Medulla oblongata (tissue), 1 donor: ENCODE measurements at regions not wholly inside any gene's neighbourhood (a gene's known extent, or its start where the extent isn't known, plus 50 kb on each side); places are given as distances from the start of the nearest gene placed in this dataset.
A peak's percentile ranks its signal among the peaks of the same experiment; 100 is the strongest.

Source experiments
- DNase-seq: peaks from one replicate; pipeline ENCODE4 v3.0.0-alpha.2; 2015; ENCODE audit errors: extremely low spot score

DNA sequence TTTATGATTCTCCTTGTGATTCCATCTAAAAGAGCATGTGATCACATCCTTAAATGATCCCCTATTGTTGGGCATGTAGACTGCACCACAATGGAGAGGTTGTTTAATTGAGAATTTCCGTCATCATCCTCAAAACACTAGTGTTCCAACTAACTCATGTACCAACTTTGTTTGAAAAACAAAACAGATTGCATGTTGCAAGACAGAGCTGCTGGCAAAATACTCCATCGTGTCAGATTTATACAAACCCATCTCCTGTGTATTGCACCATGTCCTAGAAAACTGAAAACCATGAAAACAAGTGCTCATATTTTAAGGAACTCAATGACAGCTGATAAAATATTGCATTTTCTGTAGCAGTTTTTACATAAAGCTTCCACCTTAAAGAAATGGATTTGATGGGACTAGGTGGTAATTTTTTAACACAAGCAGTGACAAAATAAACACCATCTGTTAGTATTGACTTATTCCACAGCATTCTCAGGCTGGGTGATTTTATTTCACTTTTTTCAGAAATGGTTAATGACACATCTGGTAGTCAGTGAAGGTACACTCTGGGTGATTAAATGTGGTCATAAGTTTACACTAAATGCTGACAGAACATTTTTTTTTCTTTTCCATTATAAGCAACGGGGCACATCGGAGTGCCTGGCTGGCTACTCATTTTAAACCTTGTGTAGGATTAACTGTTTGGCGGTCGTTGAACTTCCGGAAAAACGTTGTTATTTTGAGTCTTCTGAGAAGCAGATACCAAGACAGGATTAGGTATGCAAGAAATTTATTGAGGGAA lies 602.9 kb upstream of the WWC1 start:
- DNase-seq: no peak

DNA sequence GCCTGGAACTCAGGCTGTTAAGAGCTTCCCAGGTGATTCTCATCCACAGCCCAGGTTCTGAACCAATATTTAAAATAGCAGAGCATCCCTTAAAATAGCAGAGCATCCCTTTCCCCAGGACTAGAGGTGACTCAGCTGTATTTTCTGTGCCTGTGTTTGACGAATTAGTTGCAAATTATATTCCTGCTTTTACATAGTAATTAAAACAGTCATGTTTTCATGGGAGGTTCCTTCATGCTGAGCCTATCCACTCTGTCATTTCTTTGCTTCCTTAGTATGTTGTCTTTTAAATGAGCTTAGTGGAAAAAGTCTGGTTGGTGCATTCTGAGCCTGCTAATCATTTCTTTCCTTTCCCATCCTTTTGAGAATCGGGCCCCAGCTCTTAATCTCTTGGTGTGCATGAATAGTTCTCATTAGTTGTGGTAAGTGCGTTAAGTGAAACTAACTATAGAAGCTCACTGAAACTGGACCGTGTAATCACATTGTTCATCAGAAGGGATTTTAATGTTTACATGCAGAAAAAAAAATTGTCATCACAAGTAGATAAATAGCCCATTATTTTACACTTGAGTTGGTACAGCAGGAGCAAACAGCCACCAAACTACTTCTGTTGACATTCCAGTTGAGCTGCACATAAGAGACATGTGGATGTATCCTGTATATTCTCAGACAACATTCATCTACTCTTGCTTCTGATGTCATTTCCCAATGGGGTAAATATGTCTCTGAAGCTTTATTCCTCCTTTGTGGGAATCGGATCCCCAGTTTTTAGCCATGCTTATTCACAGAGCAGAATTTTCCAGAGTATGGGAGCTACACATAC lies 596.9 kb upstream of the WWC1 start:
- no peak for DNase-seq

DNA sequence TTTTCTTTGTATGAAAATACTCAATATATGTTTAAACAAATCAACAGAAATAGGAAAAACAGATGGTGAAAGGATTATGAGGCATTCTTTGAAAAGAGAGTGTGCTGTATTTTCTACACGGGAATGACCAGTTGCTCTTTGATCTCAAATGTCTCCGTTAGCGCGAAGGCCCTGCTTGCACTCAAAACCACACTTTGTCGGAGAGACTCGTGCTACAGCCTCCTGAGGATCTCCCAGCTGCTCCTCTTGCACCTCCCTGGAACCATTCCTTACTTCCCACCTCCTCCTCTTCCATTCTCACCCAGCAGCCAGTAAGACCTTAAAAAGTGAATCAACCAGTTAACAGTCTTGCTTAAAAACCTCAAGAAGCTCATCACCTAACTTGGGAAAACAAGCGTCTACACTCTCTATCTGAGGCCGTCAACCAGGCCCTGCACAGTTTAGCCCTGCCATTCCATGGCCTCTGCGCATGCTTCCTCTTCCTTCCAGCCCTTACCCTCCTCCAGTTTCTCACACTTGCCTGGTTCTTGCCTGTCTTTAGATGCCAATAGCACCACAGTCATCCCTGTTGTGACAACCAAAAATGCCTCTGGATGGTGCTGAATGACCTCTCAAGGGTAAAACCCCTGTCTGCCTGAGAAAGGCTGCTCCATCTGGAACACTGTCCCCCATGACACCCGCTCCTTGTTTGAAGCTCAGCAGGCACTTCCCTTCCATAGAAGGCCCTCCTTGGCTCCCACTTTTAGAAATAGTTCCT lies 594.7 kb upstream of the WWC1 start:
- DNase-seq: no peak

DNA sequence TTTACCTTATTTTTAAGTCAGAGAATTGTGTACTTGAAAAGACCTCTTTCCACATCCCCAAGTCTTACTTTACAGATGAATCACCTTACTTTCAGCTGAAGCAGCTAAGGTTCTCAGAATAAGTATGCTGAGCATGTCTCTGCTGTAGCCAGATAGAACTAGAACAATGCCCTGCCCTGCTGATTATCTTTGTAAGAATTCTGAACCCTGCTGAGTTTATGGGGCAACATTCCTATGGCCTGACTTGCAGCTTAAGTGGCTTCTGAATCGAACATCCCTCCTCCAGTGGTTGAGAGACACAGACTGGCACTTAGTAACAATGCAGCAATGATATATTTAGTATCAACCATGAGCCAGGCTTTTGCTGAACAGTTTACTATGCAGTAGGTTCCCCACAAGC lies 592.0 kb upstream of the WWC1 start:
- DNase-seq: peak; percentile 4

DNA sequence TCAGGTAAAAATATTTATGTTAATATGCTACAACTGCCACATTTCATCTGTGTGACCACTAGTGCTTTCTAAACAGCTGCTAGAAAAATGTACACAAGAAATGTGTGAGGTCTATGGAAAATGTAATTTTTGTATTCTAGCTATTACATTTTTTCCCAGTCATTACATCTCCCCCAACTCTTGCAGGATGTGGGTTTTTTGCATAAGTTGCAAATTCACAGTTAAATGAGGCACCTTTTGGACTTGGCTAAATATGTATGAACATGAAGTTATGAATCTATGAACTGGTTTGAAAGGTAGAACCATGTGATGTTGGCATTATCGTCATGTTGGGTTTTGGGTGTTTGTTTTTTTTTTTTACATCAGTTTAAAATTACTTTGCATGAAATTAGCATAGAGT lies 590.4 kb upstream of the WWC1 start:
- no peak for DNase-seq

DNA sequence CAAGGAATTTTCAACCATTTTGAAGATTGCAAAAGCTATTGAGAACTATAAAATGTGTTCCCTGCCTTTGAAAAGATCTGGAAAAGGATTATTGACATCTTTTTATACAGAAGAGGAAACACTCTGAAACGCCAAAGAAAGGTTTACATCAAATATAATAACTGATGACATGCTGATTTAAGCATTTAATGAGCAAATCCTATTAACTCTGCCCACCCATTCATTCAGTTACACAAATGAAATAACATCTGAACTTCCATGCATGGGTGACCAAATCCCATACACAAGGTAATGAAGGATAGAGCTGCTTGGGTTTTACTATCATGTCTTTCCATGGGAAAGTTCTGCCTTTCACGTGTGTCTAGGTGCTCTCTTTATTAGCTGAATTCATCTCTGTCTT lies 589.4 kb upstream of the WWC1 start:
- no peak for DNase-seq

DNA sequence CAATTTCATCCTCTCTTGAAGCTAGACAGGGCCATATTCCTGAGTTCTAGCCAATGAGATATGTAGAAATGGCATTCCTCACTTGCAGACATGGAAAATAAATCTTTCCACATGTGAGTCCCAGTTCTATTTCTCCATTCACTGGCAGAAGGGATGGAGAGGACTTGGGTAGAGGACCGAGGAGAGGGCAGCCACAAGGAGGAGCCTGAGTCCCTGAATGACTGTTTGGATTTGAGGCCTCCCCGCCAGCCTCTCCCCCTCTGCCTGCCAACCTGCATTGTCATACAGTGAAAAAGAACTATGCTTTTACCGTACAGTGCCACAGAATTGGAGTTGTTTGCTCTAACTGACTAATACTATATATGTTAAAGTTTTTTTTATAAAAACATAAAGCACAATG lies 583.0 kb upstream of the WWC1 start:
- no peak for DNase-seq

DNA sequence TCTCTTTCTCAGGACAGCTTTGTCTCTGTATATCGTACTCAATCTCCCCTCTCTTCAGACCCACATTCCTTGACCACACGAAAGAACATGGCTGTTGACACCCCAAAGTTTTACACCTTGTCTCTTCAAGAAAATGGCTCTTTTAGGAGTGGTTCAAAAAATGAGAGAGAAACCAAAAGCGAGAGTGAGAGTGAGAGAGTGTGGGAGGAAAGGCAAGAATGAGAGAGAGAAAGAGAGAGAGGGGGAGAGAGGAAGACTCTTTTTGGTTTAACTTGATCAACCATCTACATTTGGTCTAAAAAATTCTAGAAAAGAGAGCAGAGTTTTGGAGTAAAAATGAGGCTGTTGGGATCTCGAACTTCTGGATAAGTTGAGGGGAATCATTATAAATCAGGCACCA lies 581.8 kb upstream of the WWC1 start:
- DNase-seq: no peak

DNA sequence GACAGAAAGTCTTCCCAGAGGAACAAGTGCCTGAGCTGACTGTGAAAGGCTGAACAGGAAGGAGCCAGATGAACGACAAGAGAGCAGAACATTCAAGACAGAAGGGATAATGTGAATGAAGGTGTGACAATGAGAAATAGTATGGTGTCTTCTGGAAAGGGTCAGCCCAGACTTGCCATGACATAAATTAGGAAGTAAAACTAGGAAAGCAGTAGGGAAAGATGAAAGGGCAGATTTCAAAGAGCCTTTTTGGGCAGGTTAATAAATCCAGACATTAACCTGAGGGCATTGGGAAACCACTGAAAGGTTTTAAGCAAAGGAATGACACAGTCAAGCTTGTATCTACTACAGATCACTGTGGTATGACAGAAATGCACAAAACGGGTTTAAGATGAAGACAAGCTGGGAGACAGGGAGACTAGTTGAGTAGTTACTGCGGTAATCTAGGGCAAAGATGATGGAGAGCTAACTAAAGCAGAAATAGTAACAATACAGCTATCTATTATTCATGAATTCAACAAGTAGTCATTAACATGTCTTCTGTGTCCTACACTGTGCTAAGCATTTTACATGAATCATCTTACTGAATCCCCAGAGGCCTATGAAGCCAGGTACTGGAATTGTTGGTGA lies 580.9 kb upstream of the WWC1 start:
- no peak for DNase-seq

DNA sequence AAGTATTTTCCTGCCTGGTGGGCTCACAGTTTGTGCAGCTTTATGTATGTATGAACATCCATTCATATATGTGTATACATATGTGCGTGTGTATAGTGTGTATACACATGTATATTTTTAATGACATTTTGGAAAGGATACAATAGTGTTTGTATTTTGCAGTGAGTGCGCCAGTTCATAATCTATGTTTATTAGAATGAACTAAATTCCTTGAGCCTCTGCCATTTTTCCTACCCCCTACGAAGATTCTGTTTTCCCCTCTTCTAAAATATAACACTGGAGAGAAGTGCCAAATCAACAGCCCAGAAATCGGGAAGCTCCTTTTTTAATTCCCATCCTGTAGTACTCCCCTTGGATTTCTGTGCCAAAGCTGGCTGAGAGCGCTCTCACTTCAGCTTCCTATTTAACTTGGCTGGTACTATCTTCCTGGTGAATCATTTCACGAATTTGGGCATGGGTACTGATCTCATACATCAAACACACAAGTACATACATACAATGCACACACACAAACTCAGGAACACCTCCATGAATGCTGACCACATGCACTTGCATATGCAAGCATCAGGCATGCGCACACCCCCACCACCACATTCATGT lies 578.4 kb upstream of the WWC1 start:
- no peak for DNase-seq

DNA sequence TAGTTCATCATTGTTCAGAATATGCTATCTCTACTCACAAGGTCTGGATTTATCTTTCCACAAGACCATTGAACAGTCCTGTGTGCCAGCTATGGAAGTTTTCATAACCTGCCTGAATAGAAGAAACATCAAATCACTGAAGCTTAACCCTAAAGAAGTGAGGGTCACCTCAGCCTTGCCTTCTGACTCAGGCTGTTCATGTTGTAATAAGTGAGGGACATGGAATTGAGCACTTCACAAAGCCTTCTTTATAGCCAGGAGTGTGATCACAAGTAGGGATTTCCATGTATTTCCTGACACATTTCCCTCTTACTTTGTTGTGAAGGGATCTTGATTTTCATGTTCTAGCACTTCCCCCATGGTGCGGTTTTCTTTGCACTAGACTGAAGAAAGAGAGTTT lies 577.5 kb upstream of the WWC1 start:
- DNase-seq: no peak

DNA sequence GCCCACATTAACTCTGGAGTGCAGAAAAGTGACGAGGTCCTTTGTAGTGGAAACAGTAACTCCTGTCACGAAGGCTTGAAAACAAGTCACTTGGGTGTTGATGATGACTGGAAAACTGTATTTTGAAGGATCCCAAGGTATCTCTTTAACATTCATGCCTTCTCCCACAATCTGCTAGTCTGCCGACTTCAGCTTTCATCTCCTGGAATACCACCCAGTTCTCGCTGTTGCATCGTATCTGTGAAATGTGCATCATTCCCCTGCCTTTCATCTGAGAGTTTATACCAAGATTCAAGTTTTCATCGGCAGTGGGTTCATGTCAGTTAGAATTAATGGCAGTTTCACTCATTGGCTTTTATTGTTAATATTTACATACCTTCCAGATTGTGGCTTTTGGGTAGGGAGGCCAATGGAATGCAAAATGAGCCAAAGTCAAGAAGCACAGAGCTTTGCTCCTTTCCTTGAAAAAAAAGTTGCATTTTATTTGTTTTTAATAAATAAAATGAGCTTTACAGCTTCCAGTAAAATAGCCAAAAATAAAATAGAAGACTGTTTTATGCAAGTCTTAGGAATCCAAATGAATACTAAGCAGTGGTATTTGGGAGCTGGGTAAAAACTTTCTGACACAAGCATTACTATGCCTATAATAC lies 575.2 kb upstream of the WWC1 start:
- DNase-seq: no peak

DNA sequence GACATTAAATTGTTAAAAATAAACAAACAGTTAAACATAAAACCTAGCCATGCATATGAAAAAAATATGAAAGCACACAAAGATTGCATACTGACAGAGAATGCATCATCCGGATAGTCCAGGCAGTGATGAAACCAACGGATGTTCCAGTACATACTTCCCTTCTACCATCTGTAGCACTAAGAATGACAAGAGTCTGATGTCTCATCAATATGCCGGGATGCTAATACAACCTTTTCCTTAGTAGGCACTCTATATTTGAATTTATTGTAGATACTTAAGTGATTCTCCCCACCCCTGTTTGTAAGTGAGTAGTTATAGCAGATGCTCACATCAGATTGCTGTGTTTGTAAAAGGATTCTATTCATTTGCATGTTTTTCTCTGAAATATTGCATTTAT lies 571.2 kb upstream of the WWC1 start:
- DNase-seq: no peak

DNA sequence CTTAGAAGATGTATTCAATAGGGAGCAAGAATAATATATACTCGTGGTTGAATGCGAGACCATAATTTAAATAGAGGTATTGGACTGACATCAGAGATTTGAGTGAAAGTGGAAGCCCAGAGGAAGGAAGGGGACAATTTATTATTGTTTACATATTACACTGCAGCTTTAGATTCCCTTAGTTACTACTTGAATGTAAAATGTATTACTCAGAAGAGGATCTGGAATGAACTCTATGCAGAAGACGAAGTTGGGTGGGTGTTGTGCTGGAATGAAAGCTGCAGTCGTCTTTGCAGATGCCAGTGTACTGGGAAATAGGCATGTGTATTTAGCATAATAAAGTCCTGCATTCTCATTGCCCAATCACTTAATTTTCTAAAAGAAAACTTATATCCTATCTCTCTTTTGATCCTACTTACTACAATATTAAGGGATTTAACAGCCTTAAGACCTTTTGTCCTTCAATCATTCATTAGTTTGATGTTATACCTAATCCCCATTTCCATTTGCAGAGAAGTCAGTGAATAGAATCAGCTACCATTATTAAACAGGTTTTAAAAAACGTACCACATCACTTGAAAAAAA lies 570.7 kb upstream of the WWC1 start:
- DNase-seq: no peak

DNA sequence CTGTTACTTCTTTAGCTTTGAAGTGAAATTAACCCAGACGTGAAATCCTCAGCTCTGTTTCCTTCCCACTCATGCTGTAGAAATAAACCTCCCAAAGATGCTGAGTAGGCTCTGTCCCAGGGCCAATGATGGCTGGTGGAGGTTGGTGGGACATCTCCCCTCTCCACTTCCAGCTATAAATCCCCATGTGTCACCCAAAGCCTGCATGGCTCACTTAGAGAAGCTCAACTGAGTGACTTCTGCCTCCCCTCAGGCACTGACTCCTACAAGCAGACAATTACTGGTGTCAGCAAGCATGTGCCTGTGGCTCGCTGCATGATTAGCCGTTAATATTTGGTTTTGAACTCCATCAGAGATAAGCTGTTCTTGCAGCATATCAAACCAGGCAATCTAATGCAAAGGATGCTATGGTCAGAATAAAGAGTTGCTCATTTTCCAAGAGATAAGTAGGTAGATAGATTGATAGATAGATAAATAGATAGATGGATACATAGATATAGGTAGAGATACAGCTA lies 569.5 kb upstream of the WWC1 start:
- DNase-seq: no peak

DNA sequence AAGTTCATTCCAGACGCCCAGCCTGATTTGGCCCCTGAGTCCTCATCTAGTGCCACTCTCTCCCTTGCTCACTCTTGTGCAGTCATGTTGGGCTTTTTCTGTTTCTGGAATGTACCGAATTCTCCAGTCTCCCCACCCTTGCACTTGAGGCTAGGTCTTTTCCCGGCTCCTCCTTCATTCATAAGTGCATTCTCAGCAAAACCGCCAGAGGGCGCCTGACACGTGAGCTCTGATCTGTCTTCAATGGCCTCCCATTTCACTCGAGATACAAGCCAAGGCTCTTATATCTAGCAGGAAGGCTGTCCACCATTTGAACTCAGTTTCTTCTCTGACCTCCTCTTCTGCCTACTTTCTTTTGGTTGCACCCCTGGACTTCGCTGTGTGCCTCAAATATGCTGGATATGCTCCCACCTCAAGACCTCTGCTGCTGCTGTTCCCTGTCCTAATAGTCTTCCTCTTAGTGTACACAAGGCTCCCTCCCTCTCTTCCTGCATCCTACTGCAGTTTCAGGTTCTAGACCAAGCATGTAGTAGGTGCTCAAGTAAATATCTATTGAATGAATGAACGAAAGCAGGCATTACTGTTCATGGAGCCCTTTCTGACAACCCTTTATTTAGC lies 568.1 kb upstream of the WWC1 start:
- DNase-seq: peak; percentile 92

DNA sequence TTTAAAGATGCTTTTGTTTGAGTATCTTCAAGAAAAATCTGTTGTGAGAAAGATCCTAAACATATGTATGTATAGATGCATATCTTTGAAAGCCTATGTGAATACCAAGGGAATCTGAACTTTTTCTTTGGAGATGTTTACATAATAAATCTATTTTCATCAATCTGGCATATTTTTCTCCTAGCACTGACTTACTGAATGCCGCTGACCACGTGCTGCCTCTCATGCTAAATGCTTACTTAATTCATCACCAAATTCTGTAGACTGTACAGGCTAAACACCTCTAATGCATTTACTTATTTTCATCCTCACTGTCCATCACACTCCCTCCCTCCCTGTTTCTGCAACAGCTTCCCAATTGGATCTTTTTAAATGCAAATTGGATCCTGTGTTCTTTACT lies 566.2 kb upstream of the WWC1 start:
- no peak for DNase-seq

DNA sequence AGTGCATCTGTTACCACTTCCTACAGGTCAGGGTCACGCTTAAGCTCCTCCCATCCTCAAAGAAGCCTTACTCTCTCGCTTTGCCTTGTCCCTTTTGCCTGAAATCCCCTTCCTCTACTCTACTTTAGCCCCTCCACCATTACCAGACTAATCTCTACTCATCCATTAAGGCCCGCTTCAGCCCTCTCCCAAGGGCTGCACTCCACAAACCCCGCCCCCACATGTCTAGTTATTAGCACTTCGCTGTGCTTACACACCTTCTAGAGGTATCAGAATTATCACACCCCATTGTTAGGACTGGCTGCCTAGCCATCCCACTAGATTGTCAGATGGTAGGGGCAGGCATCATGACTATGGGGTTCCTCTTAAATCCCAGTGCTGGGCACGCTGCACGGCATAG lies 565.7 kb upstream of the WWC1 start:
- DNase-seq: no peak

DNA sequence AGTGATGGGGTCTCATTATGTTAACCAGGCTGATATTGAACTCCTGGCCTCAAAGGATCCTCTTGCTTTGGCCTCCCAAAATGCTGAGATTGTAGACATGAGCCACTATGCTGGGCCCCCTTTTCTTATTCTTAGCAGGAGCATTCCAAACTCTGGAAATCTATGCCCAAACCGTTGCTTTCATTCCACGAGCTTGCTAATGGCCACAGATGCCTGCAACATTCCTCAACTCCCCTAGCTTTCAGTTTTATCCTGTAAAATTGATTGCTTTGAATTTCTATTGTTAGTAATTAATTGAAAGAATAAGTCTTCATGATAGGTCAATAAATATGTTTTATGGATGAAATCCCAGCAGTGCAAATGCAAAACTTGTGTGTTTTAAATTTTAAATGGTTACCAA lies 564.8 kb upstream of the WWC1 start:
- no peak for DNase-seq

DNA sequence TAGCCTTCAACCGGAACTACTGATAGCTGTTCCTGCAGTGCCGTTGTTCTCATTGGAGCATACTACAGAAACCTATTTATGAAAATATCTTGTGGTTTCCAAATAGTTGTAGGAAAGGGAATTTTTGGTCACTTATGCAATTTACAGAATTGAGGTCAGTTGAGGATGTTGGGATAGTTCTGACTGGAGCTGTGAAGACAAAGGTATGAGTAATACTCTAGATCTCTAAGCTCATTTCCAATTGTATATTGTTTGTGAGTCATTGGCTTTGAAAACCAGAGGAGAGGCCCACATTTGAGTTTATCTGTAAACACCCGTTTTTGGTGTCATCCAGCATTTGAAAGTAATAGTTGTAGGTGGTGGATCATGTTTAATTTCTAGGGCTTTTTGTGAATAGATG lies 561.3 kb upstream of the WWC1 start:
- DNase-seq: no peak
